Middle frontal gyrus (tissue), 1 donor: ENCODE measurements at regions not wholly inside any gene's neighbourhood (a gene's known extent, or its start where the extent isn't known, plus 50 kb on each side); places are given as distances from the start of the nearest gene placed in this dataset.
"Not testable (repeated sequence)": the region's sequence is repeated elsewhere in the genome, so short reads cannot be mapped to it uniquely, and the experiment has no call there.

Source experiments
- DNase-seq: peaks from one replicate; pipeline ENCODE4 v3.0.0-alpha.2; 2015; ENCODE audit warnings: low spot score; ENCODE audit errors: extremely low spot score

DNA sequence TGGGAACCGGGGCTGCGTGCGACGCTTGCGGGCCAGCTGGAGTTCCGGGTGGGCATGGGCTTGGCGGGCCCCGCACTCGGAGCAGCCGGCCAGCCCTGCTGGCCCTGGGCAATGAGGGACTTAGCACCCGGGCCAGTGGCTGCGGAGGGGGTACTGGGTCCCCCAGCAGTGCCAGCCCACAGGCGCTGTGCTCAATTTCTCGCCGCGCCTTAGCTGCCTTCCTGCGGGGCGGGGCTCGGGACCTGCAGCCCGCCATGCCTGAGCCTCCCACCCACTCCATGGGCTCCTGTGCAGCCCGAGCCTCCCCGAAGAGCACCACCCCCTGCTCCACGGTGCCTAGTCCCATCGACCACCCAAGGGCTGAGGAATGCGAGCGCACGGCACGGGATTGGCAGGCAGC lies 63.8 kb downstream of the PLXNA1 start:
- not testable (repeated sequence) for DNase-seq

- no peak for DNase-seq
Observed at GRCh38 chr3:127049393-127049792, 66.5 kb downstream of the PLXNA1 start.

GRCh38 chr3:127050733-127051132 lies 67.8 kb downstream of the PLXNA1 start:
- DNase-seq = no peak

DNA sequence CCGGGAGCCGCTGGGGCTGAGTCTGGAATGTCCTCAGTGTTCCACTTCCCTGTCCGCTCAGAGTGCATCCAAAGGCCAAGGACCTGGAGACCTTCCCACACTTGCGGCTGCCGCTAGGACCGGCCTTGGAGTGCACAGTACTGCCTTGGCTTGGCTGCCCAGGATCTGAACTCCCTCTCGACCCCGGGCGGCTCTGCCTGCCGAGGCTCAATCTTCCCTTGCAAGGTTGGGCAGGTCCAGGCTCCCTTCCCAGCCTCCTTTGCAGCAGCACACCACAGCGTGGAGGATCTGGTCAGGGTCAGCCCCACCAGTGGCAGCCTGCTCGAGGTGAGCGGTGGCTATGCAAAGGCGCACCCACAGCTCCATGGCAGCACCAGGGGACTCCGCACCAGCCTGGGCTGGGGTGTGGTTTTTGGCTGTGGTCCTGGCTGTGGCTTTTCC lies 69.2 kb downstream of the PLXNA1 start:
- no peak for DNase-seq

DNA sequence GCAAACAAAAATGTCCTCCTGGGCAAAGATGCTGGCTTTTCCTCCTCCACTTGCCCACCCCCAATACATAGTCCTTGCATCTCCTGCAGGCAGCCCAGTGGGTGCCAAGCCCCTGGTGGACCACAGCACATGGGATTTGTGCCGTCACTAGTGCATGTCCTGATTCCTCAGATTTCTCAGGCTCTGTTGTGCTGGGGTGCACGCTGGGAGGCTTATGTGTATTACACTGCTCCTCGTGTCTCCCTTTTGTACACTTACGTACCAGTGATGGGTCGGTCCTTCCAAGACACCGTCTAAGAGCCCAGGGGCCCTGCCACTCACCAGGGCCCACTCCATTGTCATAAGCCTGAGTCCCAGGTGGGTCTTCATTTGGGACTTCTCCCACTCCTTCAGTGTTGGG lies 70.1 kb downstream of the PLXNA1 start:
- no peak for DNase-seq

DNA sequence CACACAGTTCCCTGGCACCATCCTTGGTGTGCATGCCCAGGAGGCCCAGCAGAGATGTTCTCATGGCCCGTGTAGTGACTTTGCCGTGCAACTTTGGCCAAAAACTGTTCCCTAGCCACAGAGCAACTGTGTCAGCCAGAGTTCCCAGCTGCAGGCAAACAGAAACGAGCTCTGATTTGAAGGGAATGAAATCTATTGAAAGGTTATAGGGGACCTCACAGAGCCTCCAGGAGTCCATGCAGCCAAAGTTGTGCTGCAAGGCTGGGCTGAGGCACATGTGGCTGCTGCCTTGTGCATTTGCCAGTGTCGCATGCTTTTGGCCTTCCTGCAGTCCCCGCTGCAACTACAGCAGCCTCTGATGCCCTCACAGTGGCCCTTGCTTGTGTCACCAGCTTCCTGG lies 70.5 kb downstream of the PLXNA1 start:
- no peak for DNase-seq

GRCh38 chr3:127053979-127054378 lies 71.1 kb downstream of the PLXNA1 start:
- DNase-seq = no peak

DNA sequence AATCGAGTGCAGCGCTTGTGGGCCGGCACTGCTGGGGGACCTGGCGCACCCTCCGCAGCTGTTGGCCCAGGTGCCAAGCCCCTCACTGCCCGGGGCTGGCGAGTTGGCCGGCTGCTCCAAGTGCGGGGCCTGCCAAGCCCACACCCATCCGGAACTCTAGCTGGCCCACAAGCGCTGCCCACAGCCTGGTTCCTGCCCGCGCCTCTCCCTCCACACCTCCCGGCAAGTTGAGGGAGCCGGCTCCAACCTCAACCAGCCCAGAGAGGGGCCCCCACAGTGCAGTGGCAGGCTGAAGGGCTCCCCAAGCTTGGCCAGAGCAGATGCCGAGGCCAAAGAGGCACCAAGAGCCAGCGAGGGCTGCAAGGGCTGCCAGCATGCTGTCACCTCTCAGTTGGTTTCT lies 73.4 kb downstream of the PLXNA1 start:
- DNase-seq = no peak

DNA sequence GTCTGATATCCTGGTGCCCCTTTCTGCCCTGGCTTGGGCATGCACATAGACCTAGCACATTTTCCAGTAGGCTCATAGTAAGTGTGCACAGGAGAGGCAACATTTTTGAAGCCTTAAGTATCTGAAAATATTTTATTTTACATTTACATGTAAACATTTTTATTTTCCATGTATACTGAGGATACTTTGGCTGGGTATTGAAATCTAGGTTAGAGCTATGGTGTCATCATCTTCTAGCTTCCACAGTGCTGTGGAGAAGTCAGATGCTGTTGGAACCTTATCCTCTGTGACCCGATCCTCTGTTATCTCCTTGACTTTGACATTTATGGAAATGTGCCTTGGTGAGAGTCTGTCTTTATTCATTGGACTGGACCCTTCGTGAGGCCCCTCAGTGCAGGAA lies 74.1 kb downstream of the PLXNA1 start:
- no peak for DNase-seq

GRCh38 chr3:127059072-127059471 lies 76.2 kb downstream of the PLXNA1 start:
- DNase-seq = no peak

DNA sequence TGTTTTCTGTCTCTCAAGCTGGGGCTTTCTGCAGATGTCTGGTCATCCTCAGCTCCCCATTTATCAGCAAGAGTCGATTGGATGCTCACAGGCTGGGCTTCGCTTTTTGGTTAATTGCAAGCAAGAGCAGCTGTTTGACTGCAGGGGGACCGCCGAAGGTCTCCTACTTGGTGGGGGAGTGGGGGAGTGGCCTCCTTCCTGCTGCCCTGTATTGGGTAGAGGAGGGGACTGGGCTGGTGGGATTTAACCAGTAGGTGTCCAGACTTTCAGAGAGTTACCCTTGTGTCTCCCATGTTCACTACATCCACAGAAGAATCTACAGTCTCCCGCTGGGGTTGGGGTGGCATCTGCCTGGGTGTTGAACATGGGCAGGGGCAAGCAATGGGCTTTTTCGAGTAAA lies 78.7 kb downstream of the PLXNA1 start:
- DNase-seq = no peak

DNA sequence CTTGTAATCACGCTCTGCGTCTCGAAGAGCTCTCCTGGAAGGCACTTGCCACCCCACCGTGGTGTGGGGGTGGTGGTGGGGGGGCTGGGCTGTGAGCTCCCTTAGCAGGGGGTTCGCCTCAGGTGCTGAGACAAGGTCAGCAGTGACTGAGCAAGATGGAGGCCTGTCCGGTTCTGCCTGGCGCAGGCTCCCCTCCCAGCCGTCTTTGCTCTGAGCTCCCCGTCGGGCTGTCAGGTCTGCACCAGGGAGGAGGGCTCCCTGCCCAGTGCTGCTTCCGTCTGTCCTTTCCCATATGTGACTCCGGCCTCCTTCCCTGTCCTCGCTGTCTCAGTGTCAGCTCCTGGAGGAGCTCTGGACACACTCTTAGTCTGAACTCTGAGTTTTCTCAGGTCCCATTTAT lies 80.0 kb downstream of the PLXNA1 start:
- DNase-seq = no peak

DNA sequence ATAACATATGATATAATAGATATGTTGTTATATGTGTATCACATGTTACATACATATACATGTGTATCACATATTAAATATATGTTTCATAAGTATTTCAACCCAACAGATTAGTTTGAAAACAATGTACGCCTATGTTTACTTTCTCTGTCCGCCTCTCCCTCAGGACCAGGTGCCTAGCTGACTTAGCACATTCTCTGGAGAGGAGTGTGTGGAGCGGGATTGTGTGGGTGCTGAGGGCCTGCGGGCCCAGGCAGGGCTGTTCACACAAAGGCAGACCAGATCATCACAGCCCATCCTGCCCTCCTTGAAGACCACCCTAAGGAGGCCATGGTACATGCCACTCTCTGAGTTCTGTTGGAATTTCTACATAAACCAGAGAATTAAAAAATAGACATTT lies 81.0 kb downstream of the PLXNA1 start:
- no peak for DNase-seq

DNA sequence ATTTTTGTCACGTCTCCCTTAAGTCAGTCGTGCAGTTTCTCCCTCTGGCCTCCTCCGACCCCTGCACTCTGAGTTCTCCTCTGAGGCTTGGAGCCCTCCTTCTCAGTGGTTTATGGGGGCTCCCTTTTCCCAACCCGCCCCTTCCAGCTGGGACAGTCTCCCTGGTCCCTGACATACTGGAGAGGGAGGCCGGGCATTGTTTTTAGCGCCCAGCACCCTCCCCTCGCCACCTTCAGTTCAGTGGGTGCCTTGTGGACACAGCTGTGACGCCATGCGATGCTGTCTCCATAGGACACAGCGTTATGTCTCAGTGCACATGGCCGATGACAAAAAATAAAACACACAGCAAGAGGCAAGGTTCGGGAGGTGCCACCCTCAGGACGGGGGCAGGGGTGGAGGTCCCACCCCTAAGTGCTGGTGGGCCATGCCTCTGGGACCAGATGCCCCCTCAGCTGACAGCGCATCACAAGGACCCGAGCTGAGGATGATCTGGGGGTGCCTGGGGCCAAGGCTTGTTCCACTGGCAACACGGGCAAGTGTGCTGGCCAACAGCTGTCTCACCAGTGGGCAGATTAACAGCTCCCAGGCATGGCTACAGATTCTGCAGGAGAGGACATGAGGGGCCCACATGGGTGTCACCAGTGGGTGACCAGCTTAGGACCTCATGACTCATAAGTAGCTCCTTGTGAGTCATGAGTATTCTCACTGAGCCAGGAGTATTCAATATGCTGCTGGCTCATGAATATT lies 81.6 kb downstream of the PLXNA1 start:
- no peak for DNase-seq

DNA sequence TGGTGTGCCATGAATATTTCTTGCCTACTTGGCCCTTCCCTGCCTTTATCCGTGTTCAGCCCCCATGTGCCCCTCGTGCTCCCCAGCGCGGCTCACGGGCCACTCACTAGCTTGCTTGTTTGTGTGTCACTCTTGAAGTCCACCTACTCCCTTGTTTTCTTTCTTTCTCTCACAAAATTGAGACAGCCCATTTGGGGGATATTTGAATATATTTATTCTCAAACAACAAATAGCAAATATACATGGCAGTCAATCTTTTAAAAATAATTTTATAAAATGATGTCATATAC lies 82.2 kb downstream of the PLXNA1 start:
- DNase-seq = no peak

DNA sequence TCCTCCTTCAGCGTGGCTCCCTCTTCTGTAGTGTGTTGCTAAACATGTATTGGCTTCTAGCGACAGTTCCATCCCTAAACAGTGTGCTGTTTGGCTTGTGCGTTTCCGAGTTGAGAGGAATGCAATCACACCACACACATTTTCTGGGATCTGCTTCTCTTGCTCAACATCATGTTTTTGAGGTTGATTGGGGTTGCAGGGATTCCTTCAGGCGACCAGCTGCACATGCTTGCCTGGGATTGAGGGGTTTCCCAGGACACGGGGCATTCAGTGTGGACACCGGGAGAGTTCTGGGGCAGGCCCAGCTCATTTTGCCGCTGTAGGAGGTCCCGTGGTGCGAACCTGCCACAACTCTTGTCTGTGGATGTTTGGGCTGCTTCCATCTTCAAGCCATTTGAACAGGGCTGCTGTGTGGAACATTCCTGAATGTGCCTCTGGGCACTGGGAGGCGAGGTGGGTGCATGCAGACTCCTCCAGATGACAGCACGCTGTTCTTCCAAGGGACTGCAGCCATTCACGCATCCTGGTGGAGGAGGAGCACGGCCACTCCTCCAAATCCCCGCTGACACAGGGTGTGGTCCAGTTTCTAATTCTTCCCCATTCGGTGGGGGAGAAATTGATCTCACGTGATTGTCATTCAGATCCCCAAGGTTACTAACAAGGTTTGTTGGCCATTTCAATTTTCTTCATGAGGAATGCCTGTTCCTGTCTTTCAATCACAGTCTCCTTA lies 82.8 kb downstream of the PLXNA1 start:
- DNase-seq = no peak

DNA sequence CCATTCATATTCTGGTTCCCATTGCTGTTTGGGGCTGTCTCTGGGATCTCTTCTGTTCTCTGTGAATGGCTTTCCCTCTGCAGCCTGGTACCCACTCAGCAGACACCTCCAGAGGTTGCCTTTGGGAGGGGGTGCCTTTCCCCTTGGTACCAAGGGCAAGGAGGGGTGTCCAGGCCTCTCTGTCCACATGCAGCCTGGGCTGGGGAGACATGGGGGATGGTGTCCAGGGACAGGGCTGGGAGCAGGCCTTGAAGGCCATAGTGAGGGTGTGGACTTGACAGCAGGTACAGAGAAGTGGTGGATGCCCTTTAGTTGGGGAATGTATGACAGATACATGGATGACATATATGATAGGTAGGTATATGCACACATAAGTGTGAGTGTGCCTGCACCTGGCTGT lies 83.7 kb downstream of the PLXNA1 start:
- DNase-seq = no peak

DNA sequence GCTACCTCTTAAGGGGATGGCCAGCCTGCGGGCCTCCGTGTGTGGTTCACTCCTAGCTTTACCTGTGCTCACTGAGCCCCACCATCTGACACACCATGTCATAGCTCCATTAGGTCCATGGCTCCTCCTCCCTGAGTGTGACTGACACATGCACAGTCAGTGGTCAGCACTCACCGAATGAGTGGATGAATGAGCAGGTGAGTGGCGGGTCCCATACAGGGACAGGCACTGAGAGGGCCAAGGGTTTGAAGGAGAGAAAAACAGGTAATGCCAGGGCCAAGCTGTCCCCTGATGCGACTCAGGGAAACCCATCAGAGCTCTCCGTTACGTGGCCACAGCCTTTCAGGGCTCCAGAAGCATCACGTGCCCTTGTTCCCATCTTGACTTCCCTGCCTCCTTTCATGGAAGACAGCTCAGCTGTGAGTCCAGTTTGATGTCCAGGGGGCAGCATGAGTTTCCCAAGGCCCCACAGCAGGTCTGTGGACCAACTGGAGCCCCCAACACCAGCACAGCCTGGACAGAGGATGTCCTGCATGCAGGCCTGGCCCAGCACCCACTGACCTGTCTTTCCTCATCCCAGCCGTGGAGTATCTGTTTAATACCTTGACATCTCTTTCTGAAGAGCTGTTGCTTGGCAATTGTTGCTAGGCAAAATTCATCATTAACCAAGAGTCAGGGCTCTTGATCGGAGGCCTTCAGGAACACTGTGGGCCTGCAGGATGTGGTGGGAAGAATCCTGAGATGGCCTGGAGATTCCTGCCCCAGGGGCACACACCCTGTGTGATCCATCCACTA lies 84.4 kb downstream of the PLXNA1 start:
- DNase-seq = no peak

- no peak for DNase-seq
Observed at GRCh38 chr3:127068111-127068810, 85.3 kb downstream of the PLXNA1 start.

DNA sequence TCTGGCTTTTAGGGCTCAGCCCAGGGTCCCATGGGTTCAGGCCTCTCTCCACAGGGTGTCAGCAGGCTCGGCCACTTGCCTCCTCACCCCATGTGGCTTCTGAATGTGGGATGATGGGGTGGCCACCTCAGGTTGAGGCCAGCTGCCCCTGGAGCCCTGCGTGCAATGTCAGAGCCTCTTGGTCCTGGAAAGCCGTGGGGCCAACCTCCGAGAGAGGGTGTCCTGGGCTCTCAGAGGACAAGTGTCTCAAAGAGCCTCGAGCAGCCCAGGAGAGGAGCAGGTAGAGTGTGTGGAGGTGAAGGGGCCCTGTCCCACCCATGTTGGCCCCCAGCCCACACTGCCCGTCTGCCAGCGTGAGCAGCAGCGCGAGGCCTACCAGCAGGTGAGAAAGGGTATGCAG lies 86.0 kb downstream of the PLXNA1 start:
- DNase-seq = no peak

GRCh38 chr3:127069814-127070440 lies 87.0 kb downstream of the PLXNA1 start:
- no peak for DNase-seq
